NCI-H1092 treated with DMSO at 0.1 percent for 48 hours (cell line): ENCODE measurements at regions not wholly inside any gene's neighbourhood (a gene's known extent, or its start where the extent isn't known, plus 50 kb on each side); places are given as distances from the start of the nearest gene placed in this dataset.

Experiments
- DNase-seq: peaks from one replicate; lab custom pipeline; 2025; lab: John Stamatoyannopoulos, UW

- DNase-seq = no peak
These were observed 115.7 kb upstream of the IGF1 start for GRCh38 chr12:102596031-102596430.

- DNase-seq = no peak
These were observed 115.0 kb upstream of the IGF1 start for GRCh38 chr12:102595315-102595714.

- no peak for DNase-seq
These were observed 112.8 kb upstream of the IGF1 start for GRCh38 chr12:102593134-102593533.

GRCh38 chr12:102592134-102592533 is 111.8 kb upstream of the IGF1 start:
- no peak for DNase-seq

GRCh38 chr12:102573237-102573636 is 92.9 kb upstream of the IGF1 start:
- no peak for DNase-seq

GRCh38 chr12:102571889-102572288 is 91.5 kb upstream of the IGF1 start:
- no peak for DNase-seq

- no peak for DNase-seq
These were observed 89.9 kb upstream of the IGF1 start for GRCh38 chr12:102570256-102570655.

GRCh38 chr12:102569803-102570202 is 89.4 kb upstream of the IGF1 start:
- DNase-seq = no peak

GRCh38 chr12:102568276-102568675 is 87.9 kb upstream of the IGF1 start:
- no peak for DNase-seq

GRCh38 chr12:102567031-102567985 is 86.9 kb upstream of the IGF1 start:
- no peak for DNase-seq

- no peak for DNase-seq
These were observed 85.2 kb upstream of the IGF1 start for GRCh38 chr12:102565555-102565954.

GRCh38 chr12:102564026-102564425 is 83.7 kb upstream of the IGF1 start:
- DNase-seq = no peak

GRCh38 chr12:102562836-102563425 is 82.6 kb upstream of the IGF1 start:
- no peak for DNase-seq

GRCh38 chr12:102551186-102551585 is 70.8 kb upstream of the IGF1 start:
- no peak for DNase-seq

- no peak for DNase-seq
These were observed 69.3 kb upstream of the IGF1 start for GRCh38 chr12:102549691-102550090.

GRCh38 chr12:102548543-102548942 is 68.2 kb upstream of the IGF1 start:
- DNase-seq = no peak

GRCh38 chr12:102543494-102544485 is 63.4 kb upstream of the IGF1 start:
- DNase-seq = no peak

GRCh38 chr12:102542816-102543440 is 62.6 kb upstream of the IGF1 start:
- DNase-seq = no peak

- no peak for DNase-seq
These were observed 60.5 kb upstream of the IGF1 start for GRCh38 chr12:102540815-102541385.

- DNase-seq = no peak
These were observed 59.5 kb upstream of the IGF1 start for GRCh38 chr12:102539651-102540553.
